MM.1S (cell line): ENCODE measurements at regions not wholly inside any gene's neighbourhood (a gene's known extent, or its start where the extent isn't known, plus 50 kb on each side); places are given as distances from the start of the nearest gene placed in this dataset.

Experiments used
- DNase-seq: peaks from one replicate; pipeline ENCODE4 v3.0.0-alpha.2; 2015
- H2AFZ ChIP-seq: fragments of 300-600 bp; sonication (generic); 2 replicates; pipeline ENCODE4 v1.6.0; 2016; ENCODE audit warnings: antibody characterized with exemption, low read length
- H3F3A ChIP-seq: fragments of 300-600 bp; sonication (generic); 2 replicates; pipeline ENCODE4 v1.6.1; 2016; ENCODE audit warnings: mild to moderate bottlenecking, antibody characterized with exemption, low read length, moderate library complexity, mixed read lengths; ENCODE audit not compliant: insufficient read depth
- H3K27ac ChIP-seq: fragments of 300-600 bp; sonication (generic); 2 replicates; pipeline ENCODE4 v1.5.1; 2016; ENCODE audit warnings: mild to moderate bottlenecking, low read length
- H3K27me3 ChIP-seq: fragments of 300-600 bp; sonication (generic); replicated peaks from 2 replicates; pipeline ENCODE4 v1.6.0; 2016; ENCODE audit warnings: low read length; ENCODE audit not compliant: insufficient read depth
- H3K36me3 ChIP-seq: fragments of 300-600 bp; sonication (generic); replicated peaks from 2 replicates; pipeline ENCODE4 v1.6.1; 2016; ENCODE audit warnings: mild to moderate bottlenecking, low read length, mixed read lengths; ENCODE audit not compliant: insufficient read depth
- H3K4me1 ChIP-seq: fragments of 300-600 bp; sonication (generic); 2 replicates; pipeline ENCODE4 v1.6.1; 2016; ENCODE audit warnings: low read length, mixed read lengths
- H3K4me2 ChIP-seq: fragments of 300-600 bp; sonication (generic); 2 replicates; pipeline ENCODE4 v1.6.0; 2016; ENCODE audit warnings: low read depth, low read length
- H3K4me3 ChIP-seq: fragments of 300-600 bp; sonication (generic); 2 replicates; pipeline ENCODE4 v1.5.1; 2016; ENCODE audit warnings: low read length, mixed read lengths
- H3K79me2 ChIP-seq: fragments of 300-600 bp; sonication (generic); 2 replicates; pipeline ENCODE4 v1.6.1; 2016; ENCODE audit warnings: mixed run types, low read length, mixed read lengths
- H3K9ac ChIP-seq: fragments of 300-600 bp; sonication (generic); 2 replicates; pipeline ENCODE4 v1.6.1; 2016; ENCODE audit warnings: low read length, mixed read lengths
- H3K9me2 ChIP-seq: fragments of 300-600 bp; sonication (generic); replicated peaks from 2 replicates; pipeline ENCODE4 v1.6.1; 2016; ENCODE audit warnings: mild to moderate bottlenecking, low read length, mixed read lengths; ENCODE audit not compliant: insufficient read depth
- H3K9me3 ChIP-seq: fragments of 300-600 bp; sonication (generic); replicated peaks from 2 replicates; pipeline ENCODE4 v1.6.1; 2016; ENCODE audit warnings: mild to moderate bottlenecking, low read length, mixed read lengths; ENCODE audit not compliant: insufficient read depth
- H4K20me1 ChIP-seq: fragments of 300-600 bp; sonication (generic); 2 replicates; pipeline ENCODE4 v1.6.1; 2016; ENCODE audit warnings: mild to moderate bottlenecking, low read length, moderate library complexity, mixed read lengths; ENCODE audit not compliant: insufficient read depth
- CTCF ChIP-seq: fragments of 300-600 bp; sonication (generic); IDR thresholded peaks from 2 replicates; pipeline ENCODE4 v1.5.1; 2016; ENCODE audit warnings: antibody characterized with exemption, low read length, mixed read lengths
- EZH2 ChIP-seq: fragments of 300-600 bp; sonication (generic); optimal IDR thresholded peaks from 2 replicates; pipeline ENCODE3; 2017; ENCODE audit warnings: low read depth, mild to moderate bottlenecking, antibody characterized with exemption, low read length, mixed read lengths
- EZH2phosphoT487 ChIP-seq: fragments of 300-600 bp; sonication (generic); IDR thresholded peaks from 2 replicates; pipeline ENCODE4 v1.6.1; 2018; ENCODE audit warnings: antibody characterized with exemption, low read length

GRCh38 chr18:27662537-27662936 lies 477.4 kb upstream of the CHST9 start:
- no peaks in the 10 kb centered on the region for H3K4me1 ChIP-seq
- no peaks in the 10 kb centered on the region for H3K9me2 ChIP-seq
- H4K20me1 ChIP-seq = no peaks in the 10 kb centered on the region
- no peak for DNase-seq
- H3K27ac ChIP-seq = no peak overlapping the region
- no peak overlapping the region for H3K9ac ChIP-seq
- H3K4me3 ChIP-seq = no peak overlapping the region
- H3F3A ChIP-seq = no peaks in the 10 kb centered on the region
- TF ChIP-seq EZH2 = no peak
- no peak for TF ChIP-seq CTCF
- TF ChIP-seq EZH2phosphoT487 = no peak
- H2AFZ ChIP-seq = no peak overlapping the region
- no peak overlapping the region for H3K4me2 ChIP-seq
- H3K36me3 ChIP-seq = no peaks in the 10 kb centered on the region
- no peaks in the 10 kb centered on the region for H3K27me3 ChIP-seq
- no peaks in the 10 kb centered on the region for H3K9me3 ChIP-seq
- H3K79me2 ChIP-seq = no peaks in the 10 kb centered on the region

DNA sequence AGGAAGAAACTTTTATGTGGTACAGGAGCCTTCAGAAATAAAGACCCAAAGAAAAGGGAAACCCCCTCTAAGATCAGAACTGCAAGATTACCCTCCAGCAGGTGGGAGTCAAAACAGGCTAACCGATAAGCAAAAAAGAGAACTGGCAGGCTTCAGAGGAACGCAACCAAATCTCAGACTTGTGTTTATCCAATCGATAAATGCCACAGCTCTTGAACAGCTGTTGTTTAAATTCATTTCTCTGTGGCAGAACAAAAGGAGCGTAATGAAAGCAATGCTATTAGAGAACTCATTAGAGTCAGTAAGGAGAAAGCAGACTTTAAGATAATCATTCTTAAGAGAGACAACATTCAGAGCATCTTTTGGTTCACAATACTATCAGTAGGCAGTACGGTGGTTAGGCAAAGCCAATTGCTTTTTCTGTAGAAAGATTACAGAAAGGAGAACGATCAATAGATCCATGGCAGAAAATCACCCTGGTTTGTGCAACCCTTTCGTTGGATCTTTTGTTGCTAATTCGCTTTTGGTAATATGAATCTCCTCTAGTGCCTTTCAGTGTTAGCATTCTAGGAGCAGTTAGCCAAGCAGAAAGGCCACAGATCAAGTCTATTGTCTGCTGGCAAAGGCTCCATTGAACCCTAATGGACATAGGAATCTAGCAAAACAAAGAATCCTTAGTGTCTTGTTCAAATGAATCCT lies 476.4 kb upstream of the CHST9 start:
- Histone ChIP-seq H3K36me3 (no peaks in the 10 kb centered on the region), H3K4me3 (no peak overlapping the region), H3K4me1 (no peaks in the 10 kb centered on the region), H4K20me1 (no peaks in the 10 kb centered on the region), H3K9me3 (no peaks in the 10 kb centered on the region), H3F3A (no peaks in the 10 kb centered on the region), H3K9me2 (no peaks in the 10 kb centered on the region), H3K79me2 (no peaks in the 10 kb centered on the region), H3K4me2 (no peak overlapping the region), H3K27ac (no peak overlapping the region), H3K9ac (no peak overlapping the region), H3K27me3 (no peaks in the 10 kb centered on the region), H2AFZ (no peak overlapping the region)
- no peak for DNase-seq
- TF ChIP-seq EZH2phosphoT487 (no peak), CTCF (no peak), EZH2 (no peak)

DNA sequence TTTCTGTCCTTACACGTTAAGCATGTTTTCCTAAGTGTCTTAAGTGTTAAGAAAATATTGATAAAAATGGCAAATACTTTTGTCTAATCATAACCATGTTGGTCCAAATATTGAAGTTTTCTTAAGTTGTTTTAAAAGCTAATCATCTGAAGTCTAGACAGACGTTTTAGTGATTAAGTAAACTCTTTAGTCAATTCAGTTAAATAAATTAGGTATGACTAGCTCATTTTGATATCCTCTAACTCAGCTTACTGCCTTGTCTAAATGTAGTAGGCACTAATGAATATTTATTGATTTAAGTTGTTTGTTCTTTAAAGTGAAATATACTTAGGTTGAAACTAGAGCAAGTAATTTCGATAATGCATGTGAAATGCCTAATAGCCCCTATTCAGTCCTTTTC lies 471.8 kb upstream of the CHST9 start:
- no peak for DNase-seq
- no peak overlapping the region for H3K27ac ChIP-seq
- peaks cover 9% of the 10 kb centered on the region for H3K4me1 ChIP-seq
- no peak overlapping the region for H3K4me3 ChIP-seq
- no peaks in the 10 kb centered on the region for H3K9me3 ChIP-seq
- H3K9ac ChIP-seq = no peak overlapping the region
- H3K36me3 ChIP-seq = no peaks in the 10 kb centered on the region
- H3F3A ChIP-seq = 0 out of 2 replicates have a peak, but pooled peaks cover 7% of the 10 kb centered on the region
- H4K20me1 ChIP-seq = no peaks in the 10 kb centered on the region
- H3K4me2 ChIP-seq = no peak overlapping the region
- no peak overlapping the region for H2AFZ ChIP-seq
- TF ChIP-seq CTCF (no peak), EZH2phosphoT487 (no peak), EZH2 (no peak)
- no peaks in the 10 kb centered on the region for H3K27me3 ChIP-seq
- H3K79me2 ChIP-seq = no peaks in the 10 kb centered on the region
- no peaks in the 10 kb centered on the region for H3K9me2 ChIP-seq
